K562 (cell line): ENCODE measurements at regions not wholly inside any gene's neighbourhood (a gene's known extent, or its start where the extent isn't known, plus 50 kb on each side); places are given as distances from the start of the nearest gene placed in this dataset.

Experiments
- CHD7 ChIP-seq: fragments of 200-600 bp; sonication (generic); IDR thresholded peaks from one replicate; pipeline ENCODE4 v1.6.1; 2012; ENCODE audit warnings: mild to moderate bottlenecking, low read depth, low read length, inconsistent platforms
- FOXM1 ChIP-seq, 2 experiments: fragments of 450-650 bp in 1 of 2; sonication (generic) in 1 of 2; formaldehyde crosslinking in 1 of 2; IDR thresholded peaks; 2 replicates each; pipeline versions ENCODE4 v1.6.1 to v1.9.0; 2017 to 2022; ENCODE audit warnings: low read depth in 2 of 2, mild to moderate bottlenecking in 2 of 2, missing genetic modification reagents in 1 of 2, moderate library complexity in 1 of 2
- HMG20A ChIP-seq: fragments of 450-650 bp; formaldehyde crosslinking; conservative IDR thresholded peaks from 2 replicates; pipeline ENCODE4 v1.4.0; 2020; ENCODE audit warnings: mild to moderate bottlenecking, mixed read lengths
- JUND ChIP-seq, 2 experiments: IDR thresholded peaks; 2 replicates in 1 of 2; 3 replicates in 1 of 2; pipeline ENCODE4 v1.6.1; 2011; ENCODE audit warnings: borderline replicate concordance in 2 of 2, low read depth in 2 of 2, low read length in 2 of 2, improper control_type of control experiment in 1 of 2, missing biosample characterization in 1 of 2, missing genetic modification characterization in 1 of 2, missing genetic modification reagents in 1 of 2
- MBD2 ChIP-seq: sonication (generic); IDR thresholded peaks from 2 replicates; pipeline ENCODE4 v1.6.1; 2016; ENCODE audit warnings: low read depth, borderline replicate concordance
- SMC3 ChIP-seq: conservative IDR thresholded peaks from 2 replicates; pipeline ENCODE4 v1.6.1; 2011; ENCODE audit warnings: low read depth, low read length, improper control_type of control experiment; ENCODE audit not compliant: insufficient read depth
- ZBTB7A ChIP-seq: IDR thresholded peaks from 2 replicates; pipeline ENCODE4 v1.6.1; 2011; ENCODE audit warnings: low read depth, mild to moderate bottlenecking, low read length, moderate library complexity, borderline replicate concordance; ENCODE audit not compliant: control insufficient read depth
- ZSCAN29 ChIP-seq: fragments of 450-650 bp; IDR thresholded peaks from 2 replicates; pipeline ENCODE4 v1.6.1; 2017
- TF ChIP-seq, protein P1 (sequence below): fragments of 250-450 bp; sonication (Bioruptor Pico); IDR thresholded peaks from 2 replicates; pipeline ENCODE4 v1.5.1; 2021; ENCODE audit warnings: mild to moderate bottlenecking
- TF ChIP-seq, protein P2 (sequence below), 3 experiments: IDR thresholded peaks in 2 of 3; conservative IDR thresholded peaks in 1 of 3; 2 replicates each; pipeline ENCODE4 v1.5.1; 2011 to 2012; ENCODE audit warnings: low read length in 3 of 3, mild to moderate bottlenecking in 3 of 3, control low read depth in 2 of 3, improper control_type of control experiment in 1 of 3, inconsistent platforms in 1 of 3, low read depth in 1 of 3, mixed read lengths in 1 of 3, moderate library complexity in 1 of 3; ENCODE audit not compliant: insufficient read depth in 2 of 3

DNA sequence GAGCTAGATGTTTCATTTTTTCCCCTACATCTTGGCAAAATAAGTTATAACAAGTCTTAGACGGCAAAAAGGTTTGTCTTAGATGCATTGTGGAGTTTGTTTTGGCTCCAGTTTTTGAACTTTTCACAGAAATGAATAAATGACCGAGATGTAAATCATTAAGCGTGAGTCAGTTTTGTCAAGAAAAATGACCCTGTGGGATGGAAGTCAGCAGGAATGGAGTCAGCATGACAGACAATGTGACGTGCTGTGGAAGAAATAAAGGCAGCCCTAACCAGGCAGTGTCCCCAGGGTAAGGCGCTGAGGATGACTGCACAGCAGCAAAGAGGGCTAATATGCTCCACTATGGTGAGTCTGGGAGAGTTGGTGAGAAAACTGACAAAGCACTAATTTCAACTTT is 163.2 kb downstream of the NOC3L start:
- TF ChIP-seq MBD2: no peak
- no peak for TF ChIP-seq FOXM1 (IDR thresholded peaks at IDR 0.05; ENCODE audit: low read depth)
- no peak for TF ChIP-seq FOXM1 (CRISPR knock-in tag; IDR thresholded peaks at IDR 0.05; ENCODE audit: low read depth)
- TF ChIP-seq ZSCAN29: no peak
- no peak for TF ChIP-seq CHD7
- TF ChIP-seq HMG20A (CRISPR knock-in tag): no peak
- no peak for TF ChIP-seq SMC3
- no peak for TF ChIP-seq ZBTB7A
- TF ChIP-seq, protein P1, sequence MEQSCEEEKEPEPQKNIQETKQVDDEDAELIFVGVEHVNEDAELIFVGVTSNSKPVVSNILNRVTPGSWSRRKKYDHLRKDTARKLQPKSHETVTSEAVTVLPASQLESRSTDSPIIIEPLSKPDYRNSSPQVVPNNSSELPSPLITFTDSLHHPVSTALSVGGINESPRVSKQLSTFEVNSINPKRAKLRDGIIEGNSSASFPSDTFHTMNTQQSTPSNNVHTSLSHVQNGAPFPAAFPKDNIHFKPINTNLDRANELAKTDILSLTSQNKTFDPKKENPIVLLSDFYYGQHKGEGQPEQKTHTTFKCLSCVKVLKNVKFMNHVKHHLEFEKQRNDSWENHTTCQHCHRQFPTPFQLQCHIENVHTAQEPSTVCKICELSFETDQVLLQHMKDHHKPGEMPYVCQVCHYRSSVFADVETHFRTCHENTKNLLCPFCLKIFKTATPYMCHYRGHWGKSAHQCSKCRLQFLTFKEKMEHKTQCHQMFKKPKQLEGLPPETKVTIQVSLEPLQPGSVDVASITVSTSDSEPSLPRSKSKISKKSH (CRISPR knock-in tag): no peak
- TF ChIP-seq JUND (IDR thresholded peaks at IDR 0.05; ENCODE audit: borderline replicate concordance, low read depth, low read length): no peak
- no peak for TF ChIP-seq JUND (tag; IDR thresholded peaks at IDR 0.05; ENCODE audit: borderline replicate concordance, low read depth, low read length)
- TF ChIP-seq, protein P2, sequence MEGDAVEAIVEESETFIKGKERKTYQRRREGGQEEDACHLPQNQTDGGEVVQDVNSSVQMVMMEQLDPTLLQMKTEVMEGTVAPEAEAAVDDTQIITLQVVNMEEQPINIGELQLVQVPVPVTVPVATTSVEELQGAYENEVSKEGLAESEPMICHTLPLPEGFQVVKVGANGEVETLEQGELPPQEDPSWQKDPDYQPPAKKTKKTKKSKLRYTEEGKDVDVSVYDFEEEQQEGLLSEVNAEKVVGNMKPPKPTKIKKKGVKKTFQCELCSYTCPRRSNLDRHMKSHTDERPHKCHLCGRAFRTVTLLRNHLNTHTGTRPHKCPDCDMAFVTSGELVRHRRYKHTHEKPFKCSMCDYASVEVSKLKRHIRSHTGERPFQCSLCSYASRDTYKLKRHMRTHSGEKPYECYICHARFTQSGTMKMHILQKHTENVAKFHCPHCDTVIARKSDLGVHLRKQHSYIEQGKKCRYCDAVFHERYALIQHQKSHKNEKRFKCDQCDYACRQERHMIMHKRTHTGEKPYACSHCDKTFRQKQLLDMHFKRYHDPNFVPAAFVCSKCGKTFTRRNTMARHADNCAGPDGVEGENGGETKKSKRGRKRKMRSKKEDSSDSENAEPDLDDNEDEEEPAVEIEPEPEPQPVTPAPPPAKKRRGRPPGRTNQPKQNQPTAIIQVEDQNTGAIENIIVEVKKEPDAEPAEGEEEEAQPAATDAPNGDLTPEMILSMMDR (IDR thresholded peaks at IDR 0.05 in 2 of 3, conservative IDR thresholded peaks at IDR 0.05 in 1 of 3; ENCODE audit: insufficient read depth in 2 of 3, low read depth in 1 of 3, low read length in 3 of 3): no peak
